HEK293T (cell line): ENCODE measurements at regions not wholly inside any gene's neighbourhood (a gene's known extent, or its start where the extent isn't known, plus 50 kb on each side); places are given as distances from the start of the nearest gene placed in this dataset.

Experiments used
- CTCF ChIA-PET: fragments of 350-600 bp; formaldehyde crosslinking; extraction: SDS; loops from one replicate; lab custom pipeline; 2021; ENCODE audit warnings: antibody characterized with exemption, inconsistent platforms; lab: Yijun Ruan, JAX
- POLR2A ChIA-PET: fragments of 350-600 bp; formaldehyde crosslinking; extraction: SDS; loops from one replicate; lab custom pipeline; 2020; ENCODE audit warnings: antibody characterized with exemption, inconsistent platforms; lab: Yijun Ruan, JAX
- DNase-seq: peaks from one replicate; pipeline ENCODE4 v3.0.0; 2012; ENCODE audit warnings: mixed read lengths; ENCODE audit errors: extremely low spot score
- ARNT ChIP-seq: fragments of 450-650 bp; IDR thresholded peaks from 2 replicates; pipeline ENCODE4 v1.6.1; 2017; ENCODE audit warnings: mild to moderate bottlenecking
- BHLHE40 ChIP-seq: fragments of 450-650 bp; IDR thresholded peaks from 2 replicates; pipeline ENCODE4 v1.6.1; 2016; ENCODE audit warnings: mild to moderate bottlenecking, moderate library complexity, borderline replicate concordance
- CTBP1 ChIP-seq: fragments of 450-650 bp; IDR thresholded peaks from 2 replicates; pipeline ENCODE4 v1.6.1; 2016; ENCODE audit warnings: borderline replicate concordance
- ELF4 ChIP-seq: fragments of 450-650 bp; IDR thresholded peaks from 2 replicates; pipeline ENCODE4 v1.6.1; 2017; ENCODE audit warnings: antibody characterized with exemption
- FOXA1 ChIP-seq: fragments of 450-650 bp; IDR thresholded peaks from 2 replicates; pipeline ENCODE4 v1.6.1; 2016; ENCODE audit warnings: mild to moderate bottlenecking
- FOXK2 ChIP-seq: fragments of 450-650 bp; IDR thresholded peaks from 2 replicates; pipeline ENCODE4 v1.6.1; 2016; ENCODE audit warnings: mild to moderate bottlenecking
- FOXM1 ChIP-seq: fragments of 450-650 bp; IDR thresholded peaks from 2 replicates; pipeline ENCODE4 v1.6.1; 2017; ENCODE audit warnings: mild to moderate bottlenecking, borderline replicate concordance
- HDGF ChIP-seq: fragments of 450-650 bp; IDR thresholded peaks from 2 replicates; pipeline ENCODE4 v1.6.1; 2017; ENCODE audit warnings: antibody characterized with exemption, borderline replicate concordance
- L3MBTL2 ChIP-seq: fragments of 450-650 bp; conservative IDR thresholded peaks from 2 replicates; pipeline ENCODE4 v1.6.1; 2016; ENCODE audit warnings: mild to moderate bottlenecking
- LEF1 ChIP-seq: fragments of 450-650 bp; IDR thresholded peaks from 2 replicates; pipeline ENCODE4 v1.6.1; 2017; ENCODE audit warnings: mild to moderate bottlenecking, borderline replicate concordance
- NFRKB ChIP-seq: fragments of 450-650 bp; IDR thresholded peaks from 2 replicates; pipeline ENCODE4 v1.6.1; 2016; ENCODE audit warnings: mild to moderate bottlenecking, moderate library complexity
- PKNOX1 ChIP-seq: fragments of 450-650 bp; IDR thresholded peaks from 2 replicates; pipeline ENCODE4 v1.6.1; 2016
- SP1 ChIP-seq: fragments of 450-650 bp; IDR thresholded peaks from 2 replicates; pipeline ENCODE4 v1.6.1; 2017
- SUZ12 ChIP-seq: fragments of 450-650 bp; IDR thresholded peaks from 2 replicates; pipeline ENCODE4 v1.6.1; 2016; ENCODE audit warnings: mild to moderate bottlenecking
- TARDBP ChIP-seq: fragments of 450-650 bp; IDR thresholded peaks from 2 replicates; pipeline ENCODE4 v1.6.1; 2016
- ZNF384 ChIP-seq: fragments of 450-650 bp; IDR thresholded peaks from 2 replicates; pipeline ENCODE4 v1.6.1; 2016

DNA sequence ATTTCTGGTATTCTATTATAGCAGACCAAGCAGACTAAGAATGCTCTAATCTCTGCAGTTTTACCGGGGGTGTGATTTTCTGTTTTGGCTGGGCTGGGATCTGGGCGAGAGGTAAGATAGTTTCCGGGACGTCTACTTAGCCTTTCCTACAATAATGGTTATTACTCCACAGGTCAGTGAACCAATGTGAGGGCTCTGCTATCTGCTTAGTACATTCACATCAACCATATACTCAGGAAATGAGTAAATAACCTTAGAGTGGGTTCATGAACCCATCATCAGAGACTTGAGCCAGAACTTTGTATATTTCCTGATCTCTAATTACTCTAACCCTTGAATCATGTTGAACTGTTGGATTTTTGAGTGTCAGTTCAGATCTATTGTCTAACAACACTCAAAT, 90.1 kb upstream of the NOL4 start:
- CTCF ChIA-PET = interaction anchor here (1.2 kb wide), 1 partner anchor 9 kb away, joined by 4 read pairs; no protein-coding TSS in a partner anchor
- TF ChIP-seq PKNOX1 (no peak), SUZ12 (no peak), NFRKB (no peak), HDGF (no peak), FOXK2 (no peak), FOXA1 (no peak), ARNT (no peak), BHLHE40 (no peak), CTBP1 (no peak), FOXM1 (no peak), LEF1 (no peak), SP1 (no peak), TARDBP (no peak), ZNF384 (no peak), L3MBTL2 (no peak), ELF4 (no peak)
- POLR2A ChIA-PET = no interaction called here
- DNase-seq = no peak

- CTCF ChIA-PET = interaction anchor here (0.6 to 1.2 kb wide), 3 partner anchors 9 to 888 kb away, joined by 3 to 4 read pairs (median 3); no protein-coding TSS in a partner anchor
- no peak for DNase-seq
- POLR2A ChIA-PET = no interaction called here
- TF ChIP-seq SP1 (no peak), L3MBTL2 (no peak), FOXM1 (no peak), BHLHE40 (no peak), ZNF384 (no peak), FOXA1 (no peak), LEF1 (no peak), HDGF (no peak), CTBP1 (no peak), ARNT (no peak)
Measured at GRCh38 chr18:34315591-34316352, 91.1 kb upstream of the NOL4 start.

DNA sequence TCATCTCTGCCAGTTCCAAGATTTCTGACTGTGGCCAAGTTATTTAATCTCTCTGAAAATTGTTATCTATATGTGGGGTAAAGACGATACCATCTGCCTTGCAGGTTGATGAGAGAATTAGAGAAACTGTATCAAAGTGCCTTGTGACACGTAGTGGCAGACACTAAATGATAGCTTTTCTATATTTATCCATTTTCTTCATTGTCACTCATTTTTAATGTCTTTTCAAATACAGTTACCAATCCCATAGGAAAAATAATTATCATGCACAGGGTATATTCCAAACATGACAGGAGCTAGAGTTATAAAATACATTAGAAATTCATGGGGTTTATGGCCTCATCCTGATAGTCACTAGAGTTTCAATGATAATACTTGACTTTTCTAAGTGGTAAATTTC, 95.6 kb upstream of the NOL4 start:
- POLR2A ChIA-PET = no interaction called here
- no peak for DNase-seq
- TF ChIP-seq ARNT = no peak
- no peak for TF ChIP-seq ZNF384
- TF ChIP-seq FOXK2 = no peak
- no peak for TF ChIP-seq SUZ12
- TF ChIP-seq BHLHE40 = no peak
- no peak for TF ChIP-seq LEF1
- no peak for TF ChIP-seq HDGF
- TF ChIP-seq CTBP1 = no peak
- no peak for TF ChIP-seq TARDBP
- TF ChIP-seq ELF4 = no peak
- TF ChIP-seq FOXA1 = no peak
- TF ChIP-seq SP1 = no peak
- no peak for TF ChIP-seq NFRKB
- TF ChIP-seq L3MBTL2 = no peak
- TF ChIP-seq FOXM1 = no peak
- TF ChIP-seq PKNOX1 = no peak
- CTCF ChIA-PET = interaction anchor here (0.6 to 5.7 kb wide), 3 partner anchors 11 to 486 kb away, joined by 3 to 68 read pairs (median 3); no protein-coding TSS in a partner anchor

GRCh38 chr18:34321066-34321465, 96.4 kb upstream of the NOL4 start:
- DNase-seq = no peak
- CTCF ChIA-PET = interaction anchor here (0.7 to 5.7 kb wide), 4 partner anchors 12 to 481 kb away, joined by 3 to 68 read pairs (median 6); no protein-coding TSS in a partner anchor
- POLR2A ChIA-PET = no interaction called here
- no peak for TF ChIP-seq PKNOX1
- TF ChIP-seq ELF4 = no peak
- no peak for TF ChIP-seq SUZ12
- TF ChIP-seq NFRKB = no peak
- no peak for TF ChIP-seq HDGF
- no peak for TF ChIP-seq FOXA1
- no peak for TF ChIP-seq LEF1
- TF ChIP-seq FOXK2 = no peak
- no peak for TF ChIP-seq ZNF384

DNA sequence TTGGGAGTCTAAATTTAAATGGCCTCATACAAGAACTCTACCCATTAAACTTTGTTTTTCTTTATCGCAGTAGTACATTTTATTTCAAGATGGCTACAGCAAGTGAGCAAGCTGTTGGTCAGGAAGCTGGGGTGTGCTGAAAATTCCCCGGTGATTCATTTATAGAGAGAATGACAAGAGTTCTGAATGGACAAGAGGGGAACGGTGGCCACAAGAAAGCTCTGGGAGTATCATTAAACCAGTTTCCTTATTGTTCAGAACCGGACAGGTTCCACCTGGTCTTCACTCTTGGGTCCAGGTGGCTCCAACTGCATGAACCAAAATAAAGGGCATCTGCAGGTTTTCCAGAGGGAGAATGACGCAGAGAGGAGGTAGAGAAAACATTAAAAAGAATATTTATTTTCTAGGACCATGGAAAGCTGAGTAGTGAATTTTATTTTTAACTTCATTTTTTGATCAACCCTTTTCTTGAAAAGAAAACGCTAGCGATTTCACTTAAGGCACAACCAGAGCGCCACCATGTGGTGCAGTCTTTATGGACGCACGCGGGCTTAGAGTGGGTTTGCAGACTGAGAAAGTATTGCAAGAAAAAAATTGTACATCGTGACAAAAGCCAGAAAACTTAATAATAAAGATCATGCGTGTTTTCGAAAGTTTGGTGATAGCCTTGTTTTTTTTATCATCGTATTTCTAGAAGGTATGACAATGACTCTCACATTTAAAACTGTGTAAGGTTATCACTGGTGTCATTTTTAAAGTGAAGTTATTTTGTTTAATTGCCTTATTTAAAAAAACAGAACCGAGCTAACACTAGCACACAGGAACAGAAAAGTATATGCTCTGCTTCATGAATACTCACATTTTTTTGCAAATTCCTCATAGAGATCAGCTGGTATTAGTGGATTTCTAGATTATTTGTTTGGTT, 97.9 kb upstream of the NOL4 start:
- TF ChIP-seq HDGF (no peak), LEF1 (no peak), ZNF384 (peak; percentile 52; the same call in 1 of the 2 replicates)
- ChIA-PET POLR2A (no interaction called here), CTCF (interaction anchor here (0.6 to 5.7 kb wide), 19 partner anchors 10 to 1087 kb away, joined by 3 to 68 read pairs (median 4); no protein-coding TSS in a partner anchor)
- peak; percentile 72 for DNase-seq
